BE2C (cell line): ENCODE measurements at regions not wholly inside any gene's neighbourhood (a gene's known extent, or its start where the extent isn't known, plus 50 kb on each side); places are given as distances from the start of the nearest gene placed in this dataset.

Experiments used
- DNase-seq: peaks from one replicate; pipeline ENCODE4 v3.0.0-alpha.2; 2020
- H3K27me3 ChIP-seq: fragments of 250-450 bp; sonication (Bioruptor Pico); 2 replicates; pipeline ENCODE4 v1.5.1; 2020; ENCODE audit warnings: mild to moderate bottlenecking
- H3K36me3 ChIP-seq: fragments of 250-450 bp; sonication (Bioruptor Pico); 2 replicates; pipeline ENCODE4 v1.5.1; 2020; ENCODE audit warnings: mild to moderate bottlenecking
- H3K4me1 ChIP-seq: fragments of 250-450 bp; sonication (Bioruptor Pico); 2 replicates; pipeline ENCODE4 v1.5.1; 2020
- H3K4me3 ChIP-seq: 2 replicates; pipeline ENCODE4 v1.5.1; 2011; ENCODE audit warnings: low read depth, low read length
- H3K9me3 ChIP-seq: fragments of 250-450 bp; sonication (Bioruptor Pico); 2 replicates; pipeline ENCODE4 v1.5.1; 2020
- TF ChIP-seq, protein P1 (sequence below): IDR thresholded peaks from 2 replicates; pipeline ENCODE4 v1.5.1; 2012; ENCODE audit warnings: mild to moderate bottlenecking, low read depth, low read length

DNA sequence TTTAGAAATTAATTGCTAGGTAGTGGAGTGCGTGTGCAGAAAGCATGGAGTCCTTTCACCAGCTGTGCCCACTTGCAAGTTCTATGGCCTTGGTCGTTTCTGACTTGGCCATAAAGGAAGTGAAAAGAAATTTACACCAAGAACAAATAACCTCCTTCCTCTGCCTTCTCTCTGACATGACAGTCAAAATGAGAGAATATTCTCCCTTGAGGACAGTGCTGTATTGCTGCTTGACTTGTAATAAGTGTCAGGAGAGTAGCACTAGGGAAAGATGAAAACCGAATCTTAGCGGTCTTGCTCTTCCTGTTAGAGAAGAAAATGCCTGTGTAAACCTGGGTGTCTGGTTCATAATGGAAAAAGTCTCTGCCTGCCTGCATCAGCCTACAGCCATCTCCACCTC, 333.1 kb upstream of the RAG2 start:
- Histone ChIP-seq H3K4me1 (no peaks in the 10 kb centered on the region), H3K4me3 (no peak overlapping the region), H3K27me3 (no peaks in the 10 kb centered on the region), H3K9me3 (no peaks in the 10 kb centered on the region), H3K36me3 (no peaks in the 10 kb centered on the region)
- DNase-seq = no peak
- TF ChIP-seq, protein P1, sequence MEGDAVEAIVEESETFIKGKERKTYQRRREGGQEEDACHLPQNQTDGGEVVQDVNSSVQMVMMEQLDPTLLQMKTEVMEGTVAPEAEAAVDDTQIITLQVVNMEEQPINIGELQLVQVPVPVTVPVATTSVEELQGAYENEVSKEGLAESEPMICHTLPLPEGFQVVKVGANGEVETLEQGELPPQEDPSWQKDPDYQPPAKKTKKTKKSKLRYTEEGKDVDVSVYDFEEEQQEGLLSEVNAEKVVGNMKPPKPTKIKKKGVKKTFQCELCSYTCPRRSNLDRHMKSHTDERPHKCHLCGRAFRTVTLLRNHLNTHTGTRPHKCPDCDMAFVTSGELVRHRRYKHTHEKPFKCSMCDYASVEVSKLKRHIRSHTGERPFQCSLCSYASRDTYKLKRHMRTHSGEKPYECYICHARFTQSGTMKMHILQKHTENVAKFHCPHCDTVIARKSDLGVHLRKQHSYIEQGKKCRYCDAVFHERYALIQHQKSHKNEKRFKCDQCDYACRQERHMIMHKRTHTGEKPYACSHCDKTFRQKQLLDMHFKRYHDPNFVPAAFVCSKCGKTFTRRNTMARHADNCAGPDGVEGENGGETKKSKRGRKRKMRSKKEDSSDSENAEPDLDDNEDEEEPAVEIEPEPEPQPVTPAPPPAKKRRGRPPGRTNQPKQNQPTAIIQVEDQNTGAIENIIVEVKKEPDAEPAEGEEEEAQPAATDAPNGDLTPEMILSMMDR = no peak

DNA sequence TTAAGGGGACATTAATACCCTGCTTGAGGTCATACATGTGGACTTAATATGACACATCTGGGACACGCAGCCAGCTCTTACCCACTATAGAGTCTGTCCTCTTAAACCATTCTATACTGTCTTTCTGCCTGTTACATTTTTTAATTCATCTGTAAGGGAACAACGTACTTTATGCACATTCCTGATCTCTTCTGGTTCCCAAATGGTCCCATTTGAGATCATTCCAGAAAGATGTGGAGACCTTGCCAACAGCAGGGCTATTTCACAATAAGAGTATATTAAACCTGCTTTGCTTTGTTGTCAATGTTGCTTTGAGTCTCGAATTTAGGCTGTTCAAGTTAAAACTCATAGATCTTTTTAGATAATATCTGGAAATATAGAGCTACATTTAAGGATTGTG, 332.2 kb upstream of the RAG2 start:
- H3K4me3 ChIP-seq = no peak overlapping the region
- TF ChIP-seq, protein P1 = no peak
- no peak for DNase-seq
- H3K36me3 ChIP-seq = no peaks in the 10 kb centered on the region
- H3K27me3 ChIP-seq = no peaks in the 10 kb centered on the region
- H3K9me3 ChIP-seq = no peaks in the 10 kb centered on the region
- H3K4me1 ChIP-seq = no peaks in the 10 kb centered on the region

DNA sequence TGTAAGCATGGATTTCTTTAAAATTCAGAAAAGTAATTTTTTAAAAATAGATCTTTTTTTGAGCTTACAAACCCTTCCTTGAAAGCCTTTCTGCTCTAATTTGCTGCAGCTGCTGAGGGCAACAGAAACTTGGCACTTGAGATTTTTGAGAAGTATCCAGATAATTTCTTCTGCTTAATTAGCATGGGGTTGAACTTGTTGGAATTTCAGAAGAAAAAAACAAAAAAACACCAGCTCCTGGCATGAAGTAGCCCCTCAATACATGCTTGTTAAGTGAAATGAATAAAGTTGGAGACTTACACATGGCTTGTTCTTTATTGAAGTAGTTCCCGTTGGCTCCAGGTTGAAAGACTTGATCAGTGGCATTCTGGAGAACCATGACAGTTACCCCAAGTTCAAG, 331.4 kb upstream of the RAG2 start:
- DNase-seq = no peak
- no peaks in the 10 kb centered on the region for H3K27me3 ChIP-seq
- H3K4me1 ChIP-seq = no peaks in the 10 kb centered on the region
- no peaks in the 10 kb centered on the region for H3K36me3 ChIP-seq
- TF ChIP-seq, protein P1 = no peak
- no peaks in the 10 kb centered on the region for H3K9me3 ChIP-seq
- H3K4me3 ChIP-seq = no peak overlapping the region

DNA sequence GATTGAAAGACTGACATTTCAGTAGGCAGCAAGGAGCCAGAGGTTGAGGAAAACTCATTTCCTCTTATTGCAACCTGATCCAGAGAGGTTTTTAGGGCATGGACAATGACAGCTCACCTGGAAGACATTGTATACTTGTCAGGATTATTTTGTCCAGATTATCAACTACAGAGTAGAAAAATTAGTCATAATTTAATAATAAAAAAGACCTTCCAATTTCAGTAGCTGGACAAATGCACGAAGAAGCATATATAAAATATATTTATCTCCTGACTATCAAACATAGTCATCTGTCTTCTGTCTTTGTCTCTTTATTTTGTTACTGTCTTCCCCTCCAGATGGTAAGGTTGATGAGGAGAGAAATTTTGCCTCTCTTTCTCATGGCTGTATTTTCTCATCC, 330.6 kb upstream of the RAG2 start:
- no peaks in the 10 kb centered on the region for H3K36me3 ChIP-seq
- DNase-seq = no peak
- no peak overlapping the region for H3K4me3 ChIP-seq
- H3K27me3 ChIP-seq = no peaks in the 10 kb centered on the region
- TF ChIP-seq, protein P1 = no peak
- no peaks in the 10 kb centered on the region for H3K9me3 ChIP-seq
- no peaks in the 10 kb centered on the region for H3K4me1 ChIP-seq

DNA sequence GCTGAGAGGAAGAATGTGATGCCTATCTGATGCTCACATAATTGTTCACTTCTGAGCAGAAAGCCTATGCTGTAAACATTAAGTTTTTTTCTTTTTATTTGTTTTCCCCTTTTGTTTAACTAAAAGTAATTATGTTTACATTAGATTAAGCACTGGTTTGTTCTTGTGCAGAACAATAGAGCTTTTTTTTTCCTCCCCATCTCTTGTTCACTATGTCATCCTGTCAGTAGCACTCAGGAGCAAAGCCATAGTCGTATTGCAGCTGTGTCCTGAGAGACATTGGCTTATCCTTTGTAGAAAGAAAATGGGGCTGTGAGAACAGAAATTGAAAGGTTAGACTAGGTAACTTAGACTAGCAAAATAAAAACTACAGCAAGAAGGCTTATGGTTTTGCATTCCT, 301.8 kb upstream of the RAG2 start:
- Histone ChIP-seq H3K9me3 (no peaks in the 10 kb centered on the region), H3K4me3 (no peak overlapping the region), H3K4me1 (no peaks in the 10 kb centered on the region), H3K27me3 (no peaks in the 10 kb centered on the region), H3K36me3 (no peaks in the 10 kb centered on the region)
- DNase-seq = no peak
- TF ChIP-seq, protein P1 = no peak

DNA sequence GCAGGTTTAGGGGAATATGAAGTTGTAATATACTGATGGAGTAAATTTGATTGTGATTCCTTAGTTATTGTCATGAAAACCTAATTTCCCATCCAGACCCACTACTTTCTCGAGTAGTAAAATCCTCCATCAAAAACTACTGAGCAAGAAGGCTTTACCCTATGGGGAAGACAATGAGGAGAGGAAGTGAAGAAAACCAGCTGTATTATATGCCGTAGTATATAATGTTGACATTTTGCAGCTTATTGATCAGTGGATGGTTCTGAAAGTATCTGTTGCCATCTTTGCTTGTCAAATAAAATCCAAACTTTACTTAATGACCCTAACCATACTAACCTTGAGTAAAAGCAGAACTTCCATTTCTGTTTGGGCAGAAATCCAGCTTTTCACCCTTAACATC, 292.8 kb upstream of the RAG2 start:
- Histone ChIP-seq H3K4me3 (no peak overlapping the region), H3K9me3 (no peaks in the 10 kb centered on the region), H3K36me3 (no peaks in the 10 kb centered on the region), H3K4me1 (no peaks in the 10 kb centered on the region), H3K27me3 (no peaks in the 10 kb centered on the region)
- no peak for DNase-seq
- TF ChIP-seq, protein P1 = no peak
